Left ventricle myocardium inferior (tissue), 1 donor: ENCODE measurements at regions not wholly inside any gene's neighbourhood (a gene's known extent, or its start where the extent isn't known, plus 50 kb on each side); places are given as distances from the start of the nearest gene placed in this dataset.

Experiments used
- DNase-seq: peaks from one replicate; pipeline ENCODE4 v3.0.0-alpha.2; 2020
- H3K27ac ChIP-seq: fragments of 200-600 bp; replicated peaks from 2 replicates; pipeline ENCODE4 v1.8.0; 2021
- H3K27me3 ChIP-seq: fragments of 200-600 bp; 2 replicates; pipeline ENCODE4 v1.8.0; 2021; ENCODE audit warnings: low read depth
- H3K36me3 ChIP-seq: fragments of 200-600 bp; 2 replicates; pipeline ENCODE4 v1.8.0; 2021
- H3K4me1 ChIP-seq: fragments of 200-600 bp; 2 replicates; pipeline ENCODE4 v1.8.0; 2021
- H3K4me3 ChIP-seq: fragments of 200-600 bp; 2 replicates; pipeline ENCODE4 v1.8.0; 2021; ENCODE audit warnings: mild to moderate bottlenecking, moderate library complexity
- H3K9me3 ChIP-seq: fragments of 200-600 bp; replicated peaks from 2 replicates; pipeline ENCODE4 v1.8.0; 2021
- intact Hi-C: fragments of 100-400 bp; cut with micrococcal nuclease; formaldehyde crosslinking; loops from one replicate; pipeline ENCODE4 v1.11.0; 2022
- TF ChIP-seq, protein P1 (sequence below): fragments of 200-600 bp; IDR thresholded peaks from 2 replicates; pipeline ENCODE4 v1.8.0; 2021; ENCODE audit warnings: antibody characterized with exemption, mild to moderate bottlenecking, borderline replicate concordance
- donor health status: DM: no; HTN: yes; CAD: no; lungs with severe emphysema.

DNA sequence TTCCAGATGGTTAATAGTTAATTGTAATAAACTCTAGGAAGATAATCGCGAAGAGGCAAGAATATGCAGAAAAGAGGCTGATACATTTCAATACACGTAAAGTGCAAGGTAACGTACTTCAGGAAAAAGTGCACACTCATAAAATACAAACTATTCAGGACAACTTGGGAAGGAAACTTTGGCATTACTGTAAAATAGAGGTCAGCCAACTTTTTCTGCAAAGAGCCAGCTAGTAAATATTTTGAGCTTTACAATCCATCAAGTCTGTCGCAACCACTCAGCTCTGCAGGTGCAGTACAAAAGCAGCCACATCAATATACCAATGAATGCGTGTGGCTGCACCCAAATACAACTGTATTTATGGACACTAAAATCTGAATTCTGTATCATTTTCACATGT, 51.6 kb upstream of the THUMPD3 start:
- no peak for DNase-seq
- H3K4me3 ChIP-seq, result no peak overlapping the region
- H3K36me3 ChIP-seq, result no peaks in the 10 kb centered on the region
- TF ChIP-seq, protein P1, sequence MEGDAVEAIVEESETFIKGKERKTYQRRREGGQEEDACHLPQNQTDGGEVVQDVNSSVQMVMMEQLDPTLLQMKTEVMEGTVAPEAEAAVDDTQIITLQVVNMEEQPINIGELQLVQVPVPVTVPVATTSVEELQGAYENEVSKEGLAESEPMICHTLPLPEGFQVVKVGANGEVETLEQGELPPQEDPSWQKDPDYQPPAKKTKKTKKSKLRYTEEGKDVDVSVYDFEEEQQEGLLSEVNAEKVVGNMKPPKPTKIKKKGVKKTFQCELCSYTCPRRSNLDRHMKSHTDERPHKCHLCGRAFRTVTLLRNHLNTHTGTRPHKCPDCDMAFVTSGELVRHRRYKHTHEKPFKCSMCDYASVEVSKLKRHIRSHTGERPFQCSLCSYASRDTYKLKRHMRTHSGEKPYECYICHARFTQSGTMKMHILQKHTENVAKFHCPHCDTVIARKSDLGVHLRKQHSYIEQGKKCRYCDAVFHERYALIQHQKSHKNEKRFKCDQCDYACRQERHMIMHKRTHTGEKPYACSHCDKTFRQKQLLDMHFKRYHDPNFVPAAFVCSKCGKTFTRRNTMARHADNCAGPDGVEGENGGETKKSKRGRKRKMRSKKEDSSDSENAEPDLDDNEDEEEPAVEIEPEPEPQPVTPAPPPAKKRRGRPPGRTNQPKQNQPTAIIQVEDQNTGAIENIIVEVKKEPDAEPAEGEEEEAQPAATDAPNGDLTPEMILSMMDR, result no peak
- no peak overlapping the region for H3K27ac ChIP-seq
- H3K4me1 ChIP-seq, result peaks cover 10% of the 10 kb centered on the region
- no peaks in the 10 kb centered on the region for H3K9me3 ChIP-seq
- intact Hi-C loops, result no loop called here
- H3K27me3 ChIP-seq, result no peaks in the 10 kb centered on the region
